ENCODE measurements at regions not wholly inside any gene's neighbourhood (a gene's known extent, or its start where the extent isn't known, plus 50 kb on each side); places are given as distances from the start of the nearest gene placed in this dataset.

DNA sequence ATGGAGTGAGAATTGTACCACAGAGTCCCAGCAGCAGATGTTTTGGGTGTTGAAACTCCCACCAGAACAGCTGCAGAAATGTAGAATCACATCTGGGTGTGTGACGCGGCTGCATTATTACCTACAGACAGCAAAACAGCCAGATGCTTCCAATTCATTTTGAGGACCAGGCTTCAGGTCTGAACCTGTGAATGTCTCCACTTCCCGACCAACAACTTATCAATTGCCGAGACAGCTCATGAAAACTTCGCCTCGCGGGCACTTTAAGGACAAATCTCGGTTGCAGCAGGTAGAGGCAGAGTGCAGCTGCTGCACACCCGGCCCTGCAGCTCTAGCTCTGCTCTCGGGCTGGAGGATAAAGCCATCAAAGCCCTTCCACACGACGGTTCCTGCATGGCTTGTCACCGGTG is 202.0 kb downstream of the HRH4 start:
- H3K4me2 ChIP-seq (ENCODE audit: low read depth, low read length, poor library complexity, severe bottlenecking), result no peak overlapping the region
- H3K4me1 ChIP-seq (ENCODE audit: insufficient read depth, low read length, poor library complexity, severe bottlenecking), result peaks cover 31% of the 10 kb centered on the region
- H3K36me3 ChIP-seq (ENCODE audit: insufficient read depth, low read length), result no peaks in the 10 kb centered on the region
- H3K27me3 ChIP-seq (ENCODE audit: insufficient read depth, low read length, poor library complexity, severe bottlenecking), result no peaks in the 10 kb centered on the region
- no peaks in the 10 kb centered on the region for H3K79me2 ChIP-seq (ENCODE audit: insufficient read depth, low read length)
- no peak overlapping the region for H2AFZ ChIP-seq (ENCODE audit: low read length)
- no peaks in the 10 kb centered on the region for H4K20me1 ChIP-seq (ENCODE audit: insufficient read depth, low read length, poor library complexity, severe bottlenecking)
- no peaks in the 10 kb centered on the region for H3K9me3 ChIP-seq (ENCODE audit: insufficient read depth, low read depth, low read length)
- TF ChIP-seq, protein P1, sequence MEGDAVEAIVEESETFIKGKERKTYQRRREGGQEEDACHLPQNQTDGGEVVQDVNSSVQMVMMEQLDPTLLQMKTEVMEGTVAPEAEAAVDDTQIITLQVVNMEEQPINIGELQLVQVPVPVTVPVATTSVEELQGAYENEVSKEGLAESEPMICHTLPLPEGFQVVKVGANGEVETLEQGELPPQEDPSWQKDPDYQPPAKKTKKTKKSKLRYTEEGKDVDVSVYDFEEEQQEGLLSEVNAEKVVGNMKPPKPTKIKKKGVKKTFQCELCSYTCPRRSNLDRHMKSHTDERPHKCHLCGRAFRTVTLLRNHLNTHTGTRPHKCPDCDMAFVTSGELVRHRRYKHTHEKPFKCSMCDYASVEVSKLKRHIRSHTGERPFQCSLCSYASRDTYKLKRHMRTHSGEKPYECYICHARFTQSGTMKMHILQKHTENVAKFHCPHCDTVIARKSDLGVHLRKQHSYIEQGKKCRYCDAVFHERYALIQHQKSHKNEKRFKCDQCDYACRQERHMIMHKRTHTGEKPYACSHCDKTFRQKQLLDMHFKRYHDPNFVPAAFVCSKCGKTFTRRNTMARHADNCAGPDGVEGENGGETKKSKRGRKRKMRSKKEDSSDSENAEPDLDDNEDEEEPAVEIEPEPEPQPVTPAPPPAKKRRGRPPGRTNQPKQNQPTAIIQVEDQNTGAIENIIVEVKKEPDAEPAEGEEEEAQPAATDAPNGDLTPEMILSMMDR (conservative IDR thresholded peaks at IDR 0.05; ENCODE audit: low read length), result no peak
- TF ChIP-seq EZH2phosphoT487 (IDR thresholded peaks at IDR 0.05; ENCODE audit: borderline replicate concordance), result no peak
- H3K9ac ChIP-seq (ENCODE audit: low read depth, low read length, poor library complexity, severe bottlenecking), result no peak overlapping the region
- no peaks in the 10 kb centered on the region for H3F3A ChIP-seq (ENCODE audit: low read depth)
- no peaks in the 10 kb centered on the region for H3K9me2 ChIP-seq (replicated peaks; ENCODE audit: low read depth, low read length)
- H3K4me3 ChIP-seq (ENCODE audit: low read length, poor library complexity, severe bottlenecking), result no peak overlapping the region

DNA sequence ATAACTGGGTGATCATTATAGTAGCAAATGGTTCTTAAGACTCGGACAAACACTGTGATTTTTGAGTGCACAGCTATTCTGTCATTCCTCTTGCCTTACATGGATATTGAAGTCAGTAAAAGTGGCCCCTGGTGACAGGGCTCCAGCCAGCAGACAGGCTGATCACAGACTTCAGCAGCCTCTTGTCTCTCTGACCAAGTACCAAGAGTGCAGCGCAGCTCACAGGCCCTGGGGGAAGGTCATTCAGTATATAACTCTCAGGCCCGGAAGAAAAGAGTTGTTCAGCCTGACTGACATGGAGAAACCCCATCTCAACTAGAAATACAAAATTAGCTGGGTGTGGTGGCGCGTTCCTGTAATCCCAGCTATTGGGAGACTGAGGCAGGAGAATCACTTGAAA is 202.6 kb downstream of the HRH4 start:
- Histone ChIP-seq H3K9ac (ENCODE audit: low read depth, low read length, poor library complexity, severe bottlenecking) (no peak overlapping the region), H2AFZ (ENCODE audit: low read length) (no peak overlapping the region), H3K79me2 (ENCODE audit: insufficient read depth, low read length) (no peaks in the 10 kb centered on the region), H3K4me1 (ENCODE audit: insufficient read depth, low read length, poor library complexity, severe bottlenecking) (peaks cover 27% of the 10 kb centered on the region), H3K4me3 (ENCODE audit: low read length, poor library complexity, severe bottlenecking) (no peak overlapping the region), H3K27me3 (ENCODE audit: insufficient read depth, low read length, poor library complexity, severe bottlenecking) (no peaks in the 10 kb centered on the region), H3K36me3 (ENCODE audit: insufficient read depth, low read length) (no peaks in the 10 kb centered on the region), H3K4me2 (ENCODE audit: low read depth, low read length, poor library complexity, severe bottlenecking) (no peak overlapping the region), H4K20me1 (ENCODE audit: insufficient read depth, low read length, poor library complexity, severe bottlenecking) (no peaks in the 10 kb centered on the region), H3F3A (ENCODE audit: low read depth) (no peaks in the 10 kb centered on the region), H3K9me3 (ENCODE audit: insufficient read depth, low read depth, low read length) (no peaks in the 10 kb centered on the region), H3K9me2 (replicated peaks; ENCODE audit: low read depth, low read length) (no peaks in the 10 kb centered on the region)
- TF ChIP-seq, protein P1 (conservative IDR thresholded peaks at IDR 0.05; ENCODE audit: low read length), result no peak

DNA sequence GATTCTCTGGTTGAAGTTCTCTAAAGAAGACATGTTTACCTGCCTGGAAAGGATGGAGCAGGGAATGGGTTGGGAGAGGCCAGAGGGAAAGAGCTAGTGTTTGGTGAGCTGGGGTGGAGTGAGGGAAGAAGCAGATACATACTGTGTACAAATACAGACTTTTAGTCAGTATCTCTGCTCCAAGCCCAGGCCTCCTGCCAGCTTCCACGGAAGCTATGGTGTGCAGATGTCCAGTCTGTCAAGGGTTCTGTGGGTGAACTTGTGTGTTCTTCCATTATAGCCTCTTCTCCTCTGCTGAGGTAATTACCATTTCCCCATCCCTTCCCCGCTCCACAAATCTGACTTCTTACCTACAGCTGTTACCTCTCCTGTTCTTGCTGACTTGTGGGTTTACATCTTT is 208.6 kb downstream of the HRH4 start:
- no peak overlapping the region for H3K9ac ChIP-seq (ENCODE audit: low read depth, low read length, poor library complexity, severe bottlenecking)

More for the DNA sequence above, 208.6 kb downstream of the HRH4 start:
- Histone ChIP-seq H3K79me2 (ENCODE audit: insufficient read depth, low read length) (no peaks in the 10 kb centered on the region), H3K4me1 (ENCODE audit: insufficient read depth, low read length, poor library complexity, severe bottlenecking) (no peaks in the 10 kb centered on the region), H3K27me3 (ENCODE audit: insufficient read depth, low read length, poor library complexity, severe bottlenecking) (no peaks in the 10 kb centered on the region), H3K36me3 (ENCODE audit: insufficient read depth, low read length) (no peaks in the 10 kb centered on the region), H3K4me3 (ENCODE audit: low read length, poor library complexity, severe bottlenecking) (no peak overlapping the region), H3K9me2 (replicated peaks; ENCODE audit: low read depth, low read length) (no peaks in the 10 kb centered on the region), H4K20me1 (ENCODE audit: insufficient read depth, low read length, poor library complexity, severe bottlenecking) (no peaks in the 10 kb centered on the region), H2AFZ (ENCODE audit: low read length) (no peak overlapping the region), H3F3A (ENCODE audit: low read depth) (no peaks in the 10 kb centered on the region), H3K9me3 (ENCODE audit: insufficient read depth, low read depth, low read length) (no peaks in the 10 kb centered on the region), H3K4me2 (ENCODE audit: low read depth, low read length, poor library complexity, severe bottlenecking) (no peak overlapping the region)
- TF ChIP-seq, protein P1 (conservative IDR thresholded peaks at IDR 0.05; ENCODE audit: low read length), result no peak
- TF ChIP-seq EZH2phosphoT487 (IDR thresholded peaks at IDR 0.05; ENCODE audit: borderline replicate concordance), result no peak

Measured in Loucy (cell line).